ENCODE measurements at regions not wholly inside any gene's neighbourhood (a gene's known extent, or its start where the extent isn't known, plus 50 kb on each side); places are given as distances from the start of the nearest gene placed in this dataset.

DNA sequence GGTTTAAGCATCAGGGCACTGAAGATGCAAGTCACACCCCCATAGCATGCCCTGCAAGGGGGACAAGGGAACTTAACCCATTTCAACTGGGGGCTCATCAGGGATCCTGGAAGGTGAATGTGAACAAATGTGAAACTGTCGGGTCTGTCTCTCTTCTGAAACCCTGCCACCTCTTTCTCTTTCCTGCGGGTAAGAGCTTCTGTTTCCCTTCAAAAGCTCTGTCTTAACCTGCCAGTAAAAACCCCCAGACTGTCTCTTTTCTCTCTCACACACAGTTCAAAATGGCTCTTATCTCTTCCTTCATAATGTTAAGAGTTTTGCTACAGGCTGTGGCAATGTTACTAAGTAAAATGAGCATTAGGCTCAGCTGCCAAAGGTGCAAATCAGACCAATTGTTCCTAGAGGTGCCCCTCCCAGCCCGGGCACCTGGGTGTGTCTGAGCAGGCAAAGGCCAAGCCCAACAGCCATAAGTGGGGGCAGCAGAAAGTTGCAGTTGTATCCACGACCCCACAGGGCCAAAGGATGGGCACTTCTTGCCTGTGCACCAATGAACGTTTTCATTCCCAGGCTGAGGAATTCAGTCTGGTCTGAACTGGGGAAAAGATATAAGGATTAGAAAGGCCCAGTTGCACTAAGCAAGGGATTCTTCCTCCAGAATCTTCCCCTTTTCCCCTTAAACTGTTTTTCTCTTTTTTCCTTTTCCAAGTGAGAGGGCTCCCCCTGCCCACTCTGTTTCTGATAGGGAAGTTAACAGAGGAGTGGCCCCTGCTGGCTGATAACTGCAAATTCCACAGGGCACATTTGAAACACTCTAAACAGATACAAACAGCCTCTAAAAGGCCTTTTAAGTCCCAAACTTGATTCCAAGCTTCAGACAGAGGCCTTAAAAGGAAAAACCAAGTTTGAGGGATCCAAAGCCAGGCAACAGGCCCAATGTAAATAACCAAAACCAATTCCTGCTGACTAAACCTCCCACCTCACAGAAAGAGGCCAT is 113.8 kb upstream of the EPHA6 start:
- TF ChIP-seq POLR2AphosphoS5 (IDR thresholded peaks at IDR 0.05) (no peak), EP300 (IDR thresholded peaks at IDR 0.05) (no peak)
- TF ChIP-seq, protein P1, sequence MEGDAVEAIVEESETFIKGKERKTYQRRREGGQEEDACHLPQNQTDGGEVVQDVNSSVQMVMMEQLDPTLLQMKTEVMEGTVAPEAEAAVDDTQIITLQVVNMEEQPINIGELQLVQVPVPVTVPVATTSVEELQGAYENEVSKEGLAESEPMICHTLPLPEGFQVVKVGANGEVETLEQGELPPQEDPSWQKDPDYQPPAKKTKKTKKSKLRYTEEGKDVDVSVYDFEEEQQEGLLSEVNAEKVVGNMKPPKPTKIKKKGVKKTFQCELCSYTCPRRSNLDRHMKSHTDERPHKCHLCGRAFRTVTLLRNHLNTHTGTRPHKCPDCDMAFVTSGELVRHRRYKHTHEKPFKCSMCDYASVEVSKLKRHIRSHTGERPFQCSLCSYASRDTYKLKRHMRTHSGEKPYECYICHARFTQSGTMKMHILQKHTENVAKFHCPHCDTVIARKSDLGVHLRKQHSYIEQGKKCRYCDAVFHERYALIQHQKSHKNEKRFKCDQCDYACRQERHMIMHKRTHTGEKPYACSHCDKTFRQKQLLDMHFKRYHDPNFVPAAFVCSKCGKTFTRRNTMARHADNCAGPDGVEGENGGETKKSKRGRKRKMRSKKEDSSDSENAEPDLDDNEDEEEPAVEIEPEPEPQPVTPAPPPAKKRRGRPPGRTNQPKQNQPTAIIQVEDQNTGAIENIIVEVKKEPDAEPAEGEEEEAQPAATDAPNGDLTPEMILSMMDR (IDR thresholded peaks at IDR 0.05), result no peak

Measured in gastroesophageal sphincter (tissue), 3 donors.